ENCODE measurements at regions not wholly inside any gene's neighbourhood (a gene's known extent, or its start where the extent isn't known, plus 50 kb on each side); places are given as distances from the start of the nearest gene placed in this dataset.

DNA sequence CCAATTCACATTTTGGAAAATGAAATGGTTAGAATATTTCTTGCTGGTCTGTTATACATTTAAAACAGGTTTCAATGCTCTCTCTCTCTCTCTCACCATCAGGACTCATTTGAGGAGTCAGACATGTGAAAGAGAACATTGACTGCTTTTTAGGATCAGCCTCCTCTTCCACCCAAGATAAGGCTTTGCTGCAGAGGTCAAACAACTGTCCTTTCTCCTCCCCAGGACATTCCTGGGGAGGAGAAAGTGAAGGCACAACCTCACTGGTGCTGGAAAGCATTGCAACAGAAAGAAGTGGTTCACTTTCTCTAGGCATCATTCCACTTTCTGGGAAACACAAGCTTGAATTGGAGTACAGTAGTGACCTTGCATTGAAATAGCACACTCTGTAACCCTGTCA is 409.1 kb upstream of the NR2F2 start:
- TF ChIP-seq TP53 (CRISPR knock-in tag; IDR thresholded peaks at IDR 0.05), result no peak
- TF ChIP-seq, protein P1, sequence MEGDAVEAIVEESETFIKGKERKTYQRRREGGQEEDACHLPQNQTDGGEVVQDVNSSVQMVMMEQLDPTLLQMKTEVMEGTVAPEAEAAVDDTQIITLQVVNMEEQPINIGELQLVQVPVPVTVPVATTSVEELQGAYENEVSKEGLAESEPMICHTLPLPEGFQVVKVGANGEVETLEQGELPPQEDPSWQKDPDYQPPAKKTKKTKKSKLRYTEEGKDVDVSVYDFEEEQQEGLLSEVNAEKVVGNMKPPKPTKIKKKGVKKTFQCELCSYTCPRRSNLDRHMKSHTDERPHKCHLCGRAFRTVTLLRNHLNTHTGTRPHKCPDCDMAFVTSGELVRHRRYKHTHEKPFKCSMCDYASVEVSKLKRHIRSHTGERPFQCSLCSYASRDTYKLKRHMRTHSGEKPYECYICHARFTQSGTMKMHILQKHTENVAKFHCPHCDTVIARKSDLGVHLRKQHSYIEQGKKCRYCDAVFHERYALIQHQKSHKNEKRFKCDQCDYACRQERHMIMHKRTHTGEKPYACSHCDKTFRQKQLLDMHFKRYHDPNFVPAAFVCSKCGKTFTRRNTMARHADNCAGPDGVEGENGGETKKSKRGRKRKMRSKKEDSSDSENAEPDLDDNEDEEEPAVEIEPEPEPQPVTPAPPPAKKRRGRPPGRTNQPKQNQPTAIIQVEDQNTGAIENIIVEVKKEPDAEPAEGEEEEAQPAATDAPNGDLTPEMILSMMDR (IDR thresholded peaks at IDR 0.05), result no peak
